ENCODE measurements at regions not wholly inside any gene's neighbourhood (a gene's known extent, or its start where the extent isn't known, plus 50 kb on each side); places are given as distances from the start of the nearest gene placed in this dataset.

- no peak overlapping the region for H3K27ac ChIP-seq (ENCODE audit: low read depth)
- H3K4me1 ChIP-seq (ENCODE audit: insufficient read depth): no peaks in the 10 kb centered on the region
- WGBS: 91% methylated on average over 5 of the region's 5 CpGs
- no peaks in the 10 kb centered on the region for H3K36me3 ChIP-seq (ENCODE audit: insufficient read depth)
- DNase-seq (ENCODE audit: extremely low spot score): no peak
- no peak overlapping the region for H3K4me3 ChIP-seq (ENCODE audit: low read depth, low read length)
Measured at GRCh38 chr2:221337957-221338685, 234.0 kb downstream of the EPHA4 start.

DNA sequence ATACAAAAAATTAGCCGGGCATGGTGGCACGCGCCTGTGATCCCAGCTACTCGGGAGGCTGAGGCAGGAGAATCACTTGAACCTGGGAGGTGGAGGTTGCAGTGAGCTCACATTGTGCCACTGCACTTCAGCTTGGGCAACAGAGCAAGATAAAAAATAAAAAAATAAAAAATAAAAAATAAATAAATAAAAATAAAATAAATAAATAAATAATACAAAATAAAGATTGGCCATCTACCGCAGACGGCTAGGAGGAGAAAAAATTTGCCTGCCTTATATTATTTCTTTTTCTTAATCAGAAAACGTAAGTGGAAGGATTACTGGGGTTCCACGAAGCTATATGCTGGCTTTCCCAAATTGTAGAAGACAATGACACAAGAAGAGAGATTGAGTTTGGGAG, 229.7 kb downstream of the EPHA4 start:
- no peaks in the 10 kb centered on the region for H3K36me3 ChIP-seq (ENCODE audit: insufficient read depth)
- H3K4me3 ChIP-seq (ENCODE audit: low read depth, low read length): no peak overlapping the region
- WGBS: 93% methylated on average over 8 of the region's 8 CpGs
- DNase-seq (ENCODE audit: extremely low spot score): no peak
- no peaks in the 10 kb centered on the region for H3K4me1 ChIP-seq (ENCODE audit: insufficient read depth)
- H3K27ac ChIP-seq (ENCODE audit: low read depth): no peak overlapping the region

GRCh38 chr2:221343524-221343923, 228.6 kb downstream of the EPHA4 start:
- H3K4me1 ChIP-seq (ENCODE audit: insufficient read depth): no peaks in the 10 kb centered on the region
- H3K4me3 ChIP-seq (ENCODE audit: low read depth, low read length): no peak overlapping the region
- DNase-seq (ENCODE audit: extremely low spot score): no peak
- H3K36me3 ChIP-seq (ENCODE audit: insufficient read depth): no peaks in the 10 kb centered on the region
- 96% methylated on average over 1 of the region's 1 CpG for WGBS
- H3K27ac ChIP-seq (ENCODE audit: low read depth): no peak overlapping the region

GRCh38 chr2:221345516-221345915, 226.6 kb downstream of the EPHA4 start:
- Histone ChIP-seq H3K36me3 (ENCODE audit: insufficient read depth) (no peaks in the 10 kb centered on the region), H3K4me1 (ENCODE audit: insufficient read depth) (no peaks in the 10 kb centered on the region), H3K4me3 (ENCODE audit: low read depth, low read length) (no peak overlapping the region), H3K27ac (ENCODE audit: low read depth) (no peak overlapping the region)
- DNase-seq (ENCODE audit: extremely low spot score): no peak

DNA sequence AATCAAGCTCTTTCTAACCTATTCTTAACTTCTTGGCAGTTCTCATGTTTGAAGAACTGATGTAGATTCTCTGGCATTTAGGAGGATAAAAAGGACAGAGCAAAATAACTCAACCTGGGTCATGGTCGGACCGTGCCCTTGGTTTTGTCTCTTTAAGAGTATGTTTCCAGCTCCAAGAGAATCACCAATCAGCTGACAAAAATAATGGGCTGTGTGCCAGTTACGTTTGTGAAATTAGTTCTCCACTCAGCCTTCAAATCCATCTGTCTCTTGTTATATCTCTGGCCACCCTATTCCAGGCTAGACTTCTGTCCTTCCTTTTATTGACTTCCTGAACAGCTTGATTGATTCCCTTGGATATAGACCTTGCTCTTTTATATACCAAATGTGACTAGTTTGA, 225.7 kb downstream of the EPHA4 start:
- Histone ChIP-seq H3K4me3 (ENCODE audit: low read depth, low read length) (no peak overlapping the region), H3K36me3 (ENCODE audit: insufficient read depth) (no peaks in the 10 kb centered on the region), H3K27ac (ENCODE audit: low read depth) (no peak overlapping the region), H3K4me1 (ENCODE audit: insufficient read depth) (no peaks in the 10 kb centered on the region)
- whole genome bisulfite sequencing: 61% methylated on average over 3 of the region's 3 CpGs
- no peak for DNase-seq (ENCODE audit: extremely low spot score)

DNA sequence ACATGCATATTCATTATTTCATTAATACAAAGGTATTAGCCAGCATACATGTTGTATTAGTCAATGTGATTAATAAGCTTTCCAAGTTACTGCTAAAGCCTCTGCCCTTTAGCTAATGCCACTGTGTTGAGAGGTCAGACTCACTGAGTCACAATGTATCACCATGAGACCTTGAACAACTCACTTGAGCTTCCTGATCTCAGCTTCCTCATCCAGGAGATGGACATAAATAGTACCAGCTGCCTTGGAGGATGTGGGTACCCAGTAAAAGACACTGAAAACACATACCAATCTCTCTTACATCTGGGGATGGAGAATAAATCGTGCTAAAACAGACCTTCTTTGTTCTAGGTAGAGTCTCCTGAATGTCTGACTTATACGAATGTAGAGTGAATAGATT, 224.6 kb downstream of the EPHA4 start:
- 92% methylated on average over 2 of the region's 2 CpGs for WGBS
- no peaks in the 10 kb centered on the region for H3K36me3 ChIP-seq (ENCODE audit: insufficient read depth)
- no peak for DNase-seq (ENCODE audit: extremely low spot score)
- H3K4me3 ChIP-seq (ENCODE audit: low read depth, low read length): no peak overlapping the region
- no peaks in the 10 kb centered on the region for H3K4me1 ChIP-seq (ENCODE audit: insufficient read depth)
- H3K27ac ChIP-seq (ENCODE audit: low read depth): no peak overlapping the region

DNA sequence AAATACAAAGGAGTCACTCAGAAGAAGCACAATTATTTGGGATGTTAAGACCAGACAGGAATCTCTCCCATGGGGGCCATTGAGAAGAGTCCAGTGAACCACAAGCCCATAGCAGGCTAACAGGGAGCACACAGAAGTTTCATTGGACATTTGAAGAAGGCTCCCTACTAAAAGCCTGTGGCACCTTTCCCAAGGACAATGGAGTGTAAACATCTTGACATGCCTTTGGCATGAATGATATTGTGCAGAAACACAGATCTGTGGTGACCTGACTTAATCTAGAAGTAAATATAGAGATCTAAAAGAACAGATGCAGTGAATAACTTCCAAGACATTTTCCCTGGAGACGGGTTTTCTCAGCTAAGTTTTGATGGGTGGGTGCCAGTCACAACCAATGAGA, 221.5 kb downstream of the EPHA4 start:
- H3K36me3 ChIP-seq (ENCODE audit: insufficient read depth): no peaks in the 10 kb centered on the region

DNA sequence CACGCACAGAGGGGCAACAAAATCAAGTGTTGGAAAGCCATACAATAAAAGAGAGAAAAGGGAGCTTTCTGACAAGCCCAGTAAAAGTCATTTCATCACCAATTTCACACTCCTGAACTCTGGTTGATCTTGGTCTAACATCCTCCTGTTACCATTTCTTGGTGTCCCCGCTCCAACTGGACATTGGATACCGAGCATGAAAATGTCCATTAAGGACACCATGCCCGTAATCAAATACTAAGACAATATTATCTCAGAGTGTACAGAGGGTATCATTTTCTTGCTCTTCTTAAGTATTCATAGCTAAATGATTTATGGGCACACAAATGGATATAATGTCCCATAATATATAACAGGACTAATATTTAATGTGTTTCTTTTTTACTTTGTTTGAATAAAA, 218.9 kb downstream of the EPHA4 start:
- no peaks in the 10 kb centered on the region for H3K36me3 ChIP-seq (ENCODE audit: insufficient read depth)
- no peak overlapping the region for H3K4me3 ChIP-seq (ENCODE audit: low read depth, low read length)
- 73% methylated on average over 4 of the region's 4 CpGs for WGBS
- no peak for DNase-seq (ENCODE audit: extremely low spot score)
- H3K4me1 ChIP-seq (ENCODE audit: insufficient read depth): no peaks in the 10 kb centered on the region
- no peak overlapping the region for H3K27ac ChIP-seq (ENCODE audit: low read depth)

More for the DNA sequence above, 221.5 kb downstream of the EPHA4 start:
- DNase-seq (ENCODE audit: extremely low spot score): no peak
- 29% methylated on average over 1 of the region's 1 CpG for WGBS
- no peaks in the 10 kb centered on the region for H3K4me1 ChIP-seq (ENCODE audit: insufficient read depth)
- no peak overlapping the region for H3K27ac ChIP-seq (ENCODE audit: low read depth)
- no peak overlapping the region for H3K4me3 ChIP-seq (ENCODE audit: low read depth, low read length)

GRCh38 chr2:221360312-221360711, 211.8 kb downstream of the EPHA4 start:
- DNase-seq (ENCODE audit: extremely low spot score): no peak
- Histone ChIP-seq H3K27ac (ENCODE audit: low read depth) (no peak overlapping the region), H3K36me3 (ENCODE audit: insufficient read depth) (no peaks in the 10 kb centered on the region), H3K4me1 (ENCODE audit: insufficient read depth) (no peaks in the 10 kb centered on the region), H3K4me3 (ENCODE audit: low read depth, low read length) (no peak overlapping the region)
- 90% methylated on average over 3 of the region's 3 CpGs for WGBS

DNA sequence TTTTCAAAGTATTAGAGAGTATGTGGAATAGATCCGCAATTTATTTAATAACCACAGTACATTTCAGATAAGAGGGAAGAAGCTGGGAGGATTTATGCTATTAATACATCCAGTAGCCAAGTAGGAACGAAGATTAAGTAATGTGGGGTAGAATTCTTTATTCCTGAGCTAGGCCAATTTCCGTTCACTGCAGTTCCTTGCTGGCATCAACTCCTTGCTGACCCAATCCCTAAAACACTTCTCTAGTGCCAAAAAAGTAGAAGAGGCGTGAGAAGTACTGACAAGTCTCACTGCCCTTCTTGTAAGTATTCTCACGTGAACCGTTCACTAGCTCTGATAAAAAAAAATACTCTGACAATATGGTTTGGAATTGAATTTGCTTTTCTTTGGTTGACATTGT, 211.4 kb downstream of the EPHA4 start:
- no peaks in the 10 kb centered on the region for H3K36me3 ChIP-seq (ENCODE audit: insufficient read depth)
- H3K4me3 ChIP-seq (ENCODE audit: low read depth, low read length): no peak overlapping the region
- WGBS: 74% methylated on average over 6 of the region's 6 CpGs
- no peak for DNase-seq (ENCODE audit: extremely low spot score)
- no peaks in the 10 kb centered on the region for H3K4me1 ChIP-seq (ENCODE audit: insufficient read depth)
- no peak overlapping the region for H3K27ac ChIP-seq (ENCODE audit: low read depth)

- Histone ChIP-seq H3K27ac (ENCODE audit: low read depth) (no peak overlapping the region), H3K4me3 (ENCODE audit: low read depth, low read length) (no peak overlapping the region), H3K4me1 (ENCODE audit: insufficient read depth) (no peaks in the 10 kb centered on the region), H3K36me3 (ENCODE audit: insufficient read depth) (no peaks in the 10 kb centered on the region)
- WGBS: 96% methylated on average over 4 of the region's 4 CpGs
- DNase-seq (ENCODE audit: extremely low spot score): no peak
Measured at GRCh38 chr2:221361633-221362032, 210.5 kb downstream of the EPHA4 start.

DNA sequence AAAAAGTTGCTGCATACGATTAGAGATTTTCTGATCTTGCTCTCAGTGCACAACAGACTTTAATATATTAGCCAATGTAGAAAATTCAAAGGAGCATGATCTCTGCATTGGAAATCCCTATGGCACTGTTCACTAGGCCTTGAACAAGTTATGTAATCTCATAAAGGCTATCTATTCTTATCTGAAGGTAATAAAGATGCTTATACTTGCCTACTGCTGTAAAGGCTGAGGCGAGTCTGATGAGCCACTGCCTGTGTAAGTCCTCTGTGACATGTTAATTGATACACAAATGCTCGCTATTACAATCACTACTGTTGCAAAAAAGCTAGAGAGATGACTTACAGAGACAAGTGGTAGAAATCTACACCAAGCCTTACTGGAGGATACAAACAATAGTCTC, 207.4 kb downstream of the EPHA4 start:
- H3K4me3 ChIP-seq (ENCODE audit: low read depth, low read length): no peak overlapping the region
- no peaks in the 10 kb centered on the region for H3K36me3 ChIP-seq (ENCODE audit: insufficient read depth)
- H3K27ac ChIP-seq (ENCODE audit: low read depth): no peak overlapping the region
- DNase-seq (ENCODE audit: extremely low spot score): no peak
- WGBS: 47% methylated on average over 3 of the region's 3 CpGs
- H3K4me1 ChIP-seq (ENCODE audit: insufficient read depth): no peaks in the 10 kb centered on the region
